CD4-positive, alpha-beta T cell (primary cell): ENCODE measurements at regions not wholly inside any gene's neighbourhood (a gene's known extent, or its start where the extent isn't known, plus 50 kb on each side); places are given as distances from the start of the nearest gene placed in this dataset.

Source experiments
- ATAC-seq: fragments of 200-7000 bp; cut with Tn5 transposase; one replicate; pipeline ENCODE4 v1.10.0; 2022; ENCODE audit warnings: mild to moderate bottlenecking; ENCODE audit not compliant: poor library complexity
- CTCF ChIA-PET: fragments of 350-600 bp; sonication (Branson Sonifier 250); formaldehyde crosslinking; loops from one replicate; lab custom pipeline; 2021; ENCODE audit warnings: antibody characterized with exemption, inconsistent platforms; lab: Charles Lee
- POLR2A ChIA-PET: fragments of 350-600 bp; sonication (Branson Sonifier 250); formaldehyde crosslinking; loops from one replicate; lab custom pipeline; 2021; ENCODE audit warnings: antibody characterized with exemption, inconsistent platforms; lab: Charles Lee
- DNase-seq, 14 experiments: peaks; one replicate each; pipeline ENCODE4 v3.0.0-alpha.2; 2013 to 2020; ENCODE audit warnings: mixed read lengths in 2 of 14
- H3K27ac ChIP-seq, 2 donors: one replicate each; pipeline versions ENCODE4 v1.5.1 to v1.7.0; 2013; ENCODE audit warnings: low read length in 2 of 2, low read depth in 1 of 2, mild to moderate bottlenecking in 1 of 2
- H3K27me3 ChIP-seq, 2 experiments: 1 replicate in 1 of 2; 2 replicates in 1 of 2; pipeline versions ENCODE4 v1.6.1 to v1.7.0; 2013; ENCODE audit warnings: low read length in 2 of 2, control low read depth in 1 of 2, mild to moderate bottlenecking in 1 of 2, moderate library complexity in 1 of 2; ENCODE audit not compliant: insufficient read depth in 2 of 2, control insufficient read depth in 1 of 2
- H3K36me3 ChIP-seq: one replicate; pipeline ENCODE4 v1.6.1; 2013; ENCODE audit warnings: low read length, control low read depth; ENCODE audit not compliant: insufficient read depth
- H3K4me1 ChIP-seq: one replicate; pipeline ENCODE4 v1.6.1; 2013; ENCODE audit warnings: low read length, control low read depth; ENCODE audit not compliant: insufficient read depth
- H3K4me3 ChIP-seq: one replicate; pipeline ENCODE4 v1.5.1; 2013; ENCODE audit warnings: mild to moderate bottlenecking, low read length, moderate library complexity
- H3K9me3 ChIP-seq, 2 experiments: 1 replicate in 1 of 2; 2 replicates in 1 of 2; pipeline versions ENCODE4 v1.6.1 to v1.7.0; 2013; ENCODE audit warnings: low read length in 2 of 2, mild to moderate bottlenecking in 2 of 2, control low read depth in 1 of 2, moderate library complexity in 1 of 2; ENCODE audit not compliant: control insufficient read depth in 1 of 2, insufficient read depth in 1 of 2
- H3K27ac Mint-ChIP-seq: one replicate; pipeline ENCODE4 v1.8.0; 2020; ENCODE audit warnings: mixed read lengths
- H3K27me3 Mint-ChIP-seq: one replicate; pipeline ENCODE4 v1.8.0; 2021; ENCODE audit warnings: mixed read lengths
- H3K36me3 Mint-ChIP-seq: one replicate; pipeline ENCODE4 v1.8.0; 2021; ENCODE audit warnings: low read depth, mixed read lengths
- H3K4me1 Mint-ChIP-seq: one replicate; pipeline ENCODE4 v1.8.0; 2021; ENCODE audit warnings: low read depth, mixed read lengths
- H3K4me3 Mint-ChIP-seq: one replicate; pipeline ENCODE4 v1.8.0; 2020; ENCODE audit warnings: mild to moderate bottlenecking, mixed read lengths
- H3K9me3 Mint-ChIP-seq: one replicate; pipeline ENCODE4 v1.8.0; 2020; ENCODE audit warnings: mixed read lengths
- CTCF ChIP-seq: fragments of 200-600 bp; IDR thresholded peaks from one replicate; pipeline ENCODE4 v1.8.0; 2022; ENCODE audit warnings: antibody characterized with exemption, mild to moderate bottlenecking
- intact Hi-C, 2 experiments: fragments of 100-400 bp; cut with DNase I in 1 of 2; cut with micrococcal nuclease in 1 of 2; formaldehyde crosslinking; loops; one replicate each; pipeline versions ENCODE4 v1.15.1 to v1.9.0; 2023 to 2025; cut with DNase I, micrococcal nuclease

- CTCF ChIA-PET, result no interaction called here
These were observed 127.6 kb downstream of the XCL2 start for GRCh38 chr1:168416220-168416619.

GRCh38 chr1:168414914-168415313 lies 128.9 kb downstream of the XCL2 start:
- Histone ChIP-seq H3K36me3 (no peaks in the 10 kb centered on the region), H3K27ac (no peak overlapping the region), H3K4me3 (no peak overlapping the region), H3K9me3 (no peaks in the 10 kb centered on the region), H3K4me1 (peaks cover 30% of the 10 kb centered on the region), H3K27me3 (no peaks in the 10 kb centered on the region)
- CTCF ChIA-PET, result no interaction called here
- Mint-ChIP-seq H3K4me3 (no peak overlapping the region), H3K4me1 (peaks cover 17% of the 10 kb centered on the region), H3K9me3 (no peaks in the 10 kb centered on the region), H3K27me3 (no peaks in the 10 kb centered on the region), H3K36me3 (no peaks in the 10 kb centered on the region), H3K27ac (no peak overlapping the region)
- ATAC-seq, result no peak
- POLR2A ChIA-PET, result no interaction called here
- TF ChIP-seq CTCF, result no peak
- no peak for DNase-seq
- intact Hi-C loops, result no loop called here

More at GRCh38 chr1:168416220-168416619, 127.6 kb downstream of the XCL2 start:
- Mint-ChIP-seq H3K4me3 (no peak overlapping the region), H3K27me3 (no peaks in the 10 kb centered on the region), H3K9me3 (no peaks in the 10 kb centered on the region), H3K27ac (no peak overlapping the region), H3K36me3 (no peaks in the 10 kb centered on the region), H3K4me1 (peaks cover 18% of the 10 kb centered on the region)
- Histone ChIP-seq H3K27ac (no peak overlapping the region), H3K27me3 (no peaks in the 10 kb centered on the region), H3K9me3 (no peaks in the 10 kb centered on the region), H3K36me3 (no peaks in the 10 kb centered on the region), H3K4me1 (peaks cover 22% of the 10 kb centered on the region), H3K4me3 (no peak overlapping the region)
- DNase-seq (peak in 2 of 14 experiments; percentile 19 to 26), ATAC-seq (no peak)
- intact Hi-C loops, result no loop called here
- TF ChIP-seq CTCF, result no peak
- POLR2A ChIA-PET, result no interaction called here

GRCh38 chr1:168410464-168410863 lies 129.8 kb downstream of the TBX19 start:
- ATAC-seq (peak; percentile 27), DNase-seq (peak in 3 of 14 experiments; percentile 44 to 76 (median 66))
- peaks cover 5% of the 10 kb centered on the region for H3K9me3 Mint-ChIP-seq
- H3K4me3 Mint-ChIP-seq, result no peak overlapping the region
- H3K27ac ChIP-seq, result no peak overlapping the region
- no peak overlapping the region for H3K27ac Mint-ChIP-seq
- no peaks in the 10 kb centered on the region for H3K36me3 Mint-ChIP-seq
- H3K4me1 Mint-ChIP-seq, result peaks cover 42% of the 10 kb centered on the region
- intact Hi-C loops, result no loop called here
- CTCF ChIA-PET, result no interaction called here
- H3K4me3 ChIP-seq, result no peak overlapping the region
- no peaks in the 10 kb centered on the region for H3K27me3 Mint-ChIP-seq
- H3K4me1 ChIP-seq, result peaks cover 37% of the 10 kb centered on the region
- H3K9me3 ChIP-seq, result no peaks in the 10 kb centered on the region
- no peaks in the 10 kb centered on the region for H3K36me3 ChIP-seq
- no peaks in the 10 kb centered on the region for H3K27me3 ChIP-seq
- POLR2A ChIA-PET, result no interaction called here
- no peak for TF ChIP-seq CTCF
